ENCODE measurements at regions not wholly inside any gene's neighbourhood (a gene's known extent, or its start where the extent isn't known, plus 50 kb on each side); places are given as distances from the start of the nearest gene placed in this dataset.

GRCh38 chr10:63772491-63772890 lies 251.3 kb downstream of the REEP3 start:
- POLR2A ChIA-PET: no interaction called here

GRCh38 chr10:63773106-63773505 lies 251.9 kb downstream of the REEP3 start:
- no peaks in the 10 kb centered on the region for H3K36me3 ChIP-seq (replicated peaks in 1 of 2; ENCODE audit: control insufficient read depth in 1 of 2, insufficient read depth in 2 of 2, low read length in 2 of 2)
- H3K9ac ChIP-seq (ENCODE audit: insufficient read depth, low read depth, low read length): no peak overlapping the region
- H3K27me3 ChIP-seq (ENCODE audit: control insufficient read depth in 1 of 2, insufficient read depth in 2 of 2, low read length in 2 of 2): no peaks in the 10 kb centered on the region
- 0% methylated on average over 1 of the region's 1 CpG for WGBS (ENCODE audit: low lambda C conversion rate)
- in situ Hi-C loops (cut with HindIII; ENCODE audit: extremely low pct_ligation_motif_present, low pct_unique_long_range_greater_than_20kb): no loop called here
- no peak overlapping the region for H2AFZ ChIP-seq (ENCODE audit: low read length)
- no peaks in the 10 kb centered on the region for H4K20me1 ChIP-seq (ENCODE audit: insufficient read depth, low read length)
- ChIA-PET POLR2A (no interaction called here), CTCF (ENCODE audit: low intra/inter-chr PET ratio, low total read pairs) (no interaction called here)
- DNase-seq (ENCODE audit: low spot score) (no peak), FAIRE-seq (no peak), ATAC-seq (no peak)
- no peak overlapping the region for H3K27ac ChIP-seq (ENCODE audit: extremely low read length, insufficient read depth, low read length)
- no peaks in the 10 kb centered on the region for H3K79me2 ChIP-seq (ENCODE audit: insufficient read depth, low read length)
- H3K4me1 ChIP-seq (ENCODE audit: insufficient read depth, low read length): no peaks in the 10 kb centered on the region
- H3K9me3 ChIP-seq (ENCODE audit: low read length): no peaks in the 10 kb centered on the region
- no peak overlapping the region for H3K4me2 ChIP-seq (ENCODE audit: low read depth, low read length)
- no peak overlapping the region for H3K4me3 ChIP-seq (replicated peaks in 1 of 3; ENCODE audit: insufficient read depth in 1 of 3, low read depth in 2 of 3, low read length in 3 of 3)
- intact Hi-C loops (cut with micrococcal nuclease; ENCODE audit: unreplicated experiment): no loop called here
- TF ChIP-seq JDP2 (CRISPR knock-in tag; IDR thresholded peaks at IDR 0.05; ENCODE audit: borderline replicate concordance): no peak
- TF ChIP-seq, protein P1, sequence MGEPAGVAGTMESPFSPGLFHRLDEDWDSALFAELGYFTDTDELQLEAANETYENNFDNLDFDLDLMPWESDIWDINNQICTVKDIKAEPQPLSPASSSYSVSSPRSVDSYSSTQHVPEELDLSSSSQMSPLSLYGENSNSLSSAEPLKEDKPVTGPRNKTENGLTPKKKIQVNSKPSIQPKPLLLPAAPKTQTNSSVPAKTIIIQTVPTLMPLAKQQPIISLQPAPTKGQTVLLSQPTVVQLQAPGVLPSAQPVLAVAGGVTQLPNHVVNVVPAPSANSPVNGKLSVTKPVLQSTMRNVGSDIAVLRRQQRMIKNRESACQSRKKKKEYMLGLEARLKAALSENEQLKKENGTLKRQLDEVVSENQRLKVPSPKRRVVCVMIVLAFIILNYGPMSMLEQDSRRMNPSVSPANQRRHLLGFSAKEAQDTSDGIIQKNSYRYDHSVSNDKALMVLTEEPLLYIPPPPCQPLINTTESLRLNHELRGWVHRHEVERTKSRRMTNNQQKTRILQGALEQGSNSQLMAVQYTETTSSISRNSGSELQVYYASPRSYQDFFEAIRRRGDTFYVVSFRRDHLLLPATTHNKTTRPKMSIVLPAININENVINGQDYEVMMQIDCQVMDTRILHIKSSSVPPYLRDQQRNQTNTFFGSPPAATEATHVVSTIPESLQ (CRISPR knock-in tag; conservative IDR thresholded peaks at IDR 0.05): no peak
- no peak for TF ChIP-seq IRF2 (CRISPR knock-in tag; IDR thresholded peaks at IDR 0.05)
- no peak for TF ChIP-seq ERF (CRISPR knock-in tag; IDR thresholded peaks at IDR 0.05)
- BruUV-seq (replicated peaks): no TSS peak

More at GRCh38 chr10:63772491-63772890, 251.3 kb downstream of the REEP3 start:
- no peaks in the 10 kb centered on the region for H3K36me3 ChIP-seq (replicated peaks in 1 of 2; ENCODE audit: control insufficient read depth in 1 of 2, insufficient read depth in 2 of 2, low read length in 2 of 2)
- no peak for FAIRE-seq
- TF ChIP-seq, protein P2, sequence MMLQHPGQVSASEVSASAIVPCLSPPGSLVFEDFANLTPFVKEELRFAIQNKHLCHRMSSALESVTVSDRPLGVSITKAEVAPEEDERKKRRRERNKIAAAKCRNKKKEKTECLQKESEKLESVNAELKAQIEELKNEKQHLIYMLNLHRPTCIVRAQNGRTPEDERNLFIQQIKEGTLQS (CRISPR knock-in tag; IDR thresholded peaks at IDR 0.05): no peak
- TF ChIP-seq MXD4 (CRISPR knock-in tag; IDR thresholded peaks at IDR 0.05): no peak
- no peak overlapping the region for H3K4me3 ChIP-seq (replicated peaks in 1 of 3; ENCODE audit: insufficient read depth in 1 of 3, low read depth in 2 of 3, low read length in 3 of 3)
- no peaks in the 10 kb centered on the region for H4K20me1 ChIP-seq (ENCODE audit: insufficient read depth, low read length)
- H3K27ac ChIP-seq (ENCODE audit: extremely low read length, insufficient read depth, low read length): no peak overlapping the region
- no peaks in the 10 kb centered on the region for H3K9me3 ChIP-seq (ENCODE audit: low read length)
- H3K4me2 ChIP-seq (ENCODE audit: low read depth, low read length): no peak overlapping the region
- no peak for DNase-seq (ENCODE audit: low spot score)
- no peaks in the 10 kb centered on the region for H3K4me1 ChIP-seq (ENCODE audit: insufficient read depth, low read length)
- H3K27me3 ChIP-seq (ENCODE audit: control insufficient read depth in 1 of 2, insufficient read depth in 2 of 2, low read length in 2 of 2): no peaks in the 10 kb centered on the region
- no peak for ATAC-seq
- CTCF ChIA-PET (ENCODE audit: low intra/inter-chr PET ratio, low total read pairs): no interaction called here
- no peak overlapping the region for H3K9ac ChIP-seq (ENCODE audit: insufficient read depth, low read depth, low read length)
- BruUV-seq (replicated peaks): no TSS peak
- H3K79me2 ChIP-seq (ENCODE audit: insufficient read depth, low read length): no peaks in the 10 kb centered on the region
- WGBS (ENCODE audit: low lambda C conversion rate): 13% methylated on average over 1 of the region's 1 CpG
- intact Hi-C loops (cut with micrococcal nuclease; ENCODE audit: unreplicated experiment) (no loop called here), in situ Hi-C loops (cut with HindIII; ENCODE audit: extremely low pct_ligation_motif_present, low pct_unique_long_range_greater_than_20kb) (no loop called here)
- no peak overlapping the region for H2AFZ ChIP-seq (ENCODE audit: low read length)

Measured in HepG2 (cell line).